ENCODE measurements at regions not wholly inside any gene's neighbourhood (a gene's known extent, or its start where the extent isn't known, plus 50 kb on each side); places are given as distances from the start of the nearest gene placed in this dataset.

DNA sequence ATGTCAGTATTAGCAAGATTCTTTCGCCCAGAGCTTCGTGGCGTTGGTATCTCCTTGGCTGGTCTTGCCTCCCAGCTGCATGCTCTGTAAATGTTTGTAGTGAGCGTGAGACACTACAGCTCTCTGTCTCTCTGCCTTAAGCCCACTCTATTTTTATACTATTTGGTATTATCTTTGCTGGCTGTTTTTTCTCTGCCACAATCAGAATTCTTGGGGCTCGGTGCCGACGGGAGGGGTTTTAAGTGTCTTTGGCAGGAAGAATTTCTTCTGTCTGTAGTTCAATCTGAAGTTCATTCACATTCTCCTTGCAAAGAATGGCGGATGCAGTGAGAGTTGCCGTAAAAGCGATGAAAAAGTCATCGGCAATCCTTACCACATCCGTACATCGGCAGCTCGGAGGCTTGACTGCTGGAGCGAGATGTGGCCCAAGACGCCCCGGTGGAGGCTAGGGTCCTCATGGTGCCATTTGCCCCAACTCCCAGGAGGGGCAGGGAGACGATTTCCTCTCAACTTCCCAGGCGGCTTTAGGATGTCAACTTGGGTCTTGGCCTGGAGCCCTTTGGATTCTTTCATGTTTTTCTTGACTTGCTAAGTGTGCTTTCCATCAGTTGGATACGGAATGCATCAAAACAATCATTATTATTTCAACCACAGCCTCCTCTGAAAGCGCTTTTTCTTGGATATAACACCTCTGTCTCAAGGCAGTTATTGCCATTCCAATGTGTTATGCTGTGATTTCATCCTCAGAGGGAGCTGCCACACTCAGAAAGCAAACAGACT lies 132.3 kb upstream of the SDK2 start:
- TF ChIP-seq, protein P1, sequence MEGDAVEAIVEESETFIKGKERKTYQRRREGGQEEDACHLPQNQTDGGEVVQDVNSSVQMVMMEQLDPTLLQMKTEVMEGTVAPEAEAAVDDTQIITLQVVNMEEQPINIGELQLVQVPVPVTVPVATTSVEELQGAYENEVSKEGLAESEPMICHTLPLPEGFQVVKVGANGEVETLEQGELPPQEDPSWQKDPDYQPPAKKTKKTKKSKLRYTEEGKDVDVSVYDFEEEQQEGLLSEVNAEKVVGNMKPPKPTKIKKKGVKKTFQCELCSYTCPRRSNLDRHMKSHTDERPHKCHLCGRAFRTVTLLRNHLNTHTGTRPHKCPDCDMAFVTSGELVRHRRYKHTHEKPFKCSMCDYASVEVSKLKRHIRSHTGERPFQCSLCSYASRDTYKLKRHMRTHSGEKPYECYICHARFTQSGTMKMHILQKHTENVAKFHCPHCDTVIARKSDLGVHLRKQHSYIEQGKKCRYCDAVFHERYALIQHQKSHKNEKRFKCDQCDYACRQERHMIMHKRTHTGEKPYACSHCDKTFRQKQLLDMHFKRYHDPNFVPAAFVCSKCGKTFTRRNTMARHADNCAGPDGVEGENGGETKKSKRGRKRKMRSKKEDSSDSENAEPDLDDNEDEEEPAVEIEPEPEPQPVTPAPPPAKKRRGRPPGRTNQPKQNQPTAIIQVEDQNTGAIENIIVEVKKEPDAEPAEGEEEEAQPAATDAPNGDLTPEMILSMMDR (IDR thresholded peaks at IDR 0.05) = no peak
- no peak for TF ChIP-seq POLR2A (IDR thresholded peaks at IDR 0.05)

Measured in right lobe of liver (tissue), 4 donors.